ENCODE measurements at regions not wholly inside any gene's neighbourhood (a gene's known extent, or its start where the extent isn't known, plus 50 kb on each side); places are given as distances from the start of the nearest gene placed in this dataset.

DNA sequence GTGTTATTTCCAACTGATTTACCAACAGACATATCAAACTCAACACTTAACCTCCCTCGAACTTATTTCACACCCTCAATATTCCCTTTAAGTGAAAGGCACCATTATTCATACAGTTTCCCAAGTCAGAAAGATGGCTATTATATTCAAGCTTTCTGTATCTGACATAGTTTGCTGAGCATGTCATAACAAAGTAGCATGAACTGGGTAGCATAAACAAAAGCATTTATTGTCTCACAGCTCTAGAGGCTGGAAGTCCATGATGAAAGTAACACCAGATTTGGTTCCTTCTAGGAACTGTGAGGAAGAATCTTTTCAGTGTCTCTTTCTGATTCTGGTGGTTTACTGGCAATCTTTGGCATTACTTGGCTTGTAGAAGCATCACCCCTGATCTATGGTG, 1388.6 kb downstream of the TECRL start:
- TF ChIP-seq, protein P1, sequence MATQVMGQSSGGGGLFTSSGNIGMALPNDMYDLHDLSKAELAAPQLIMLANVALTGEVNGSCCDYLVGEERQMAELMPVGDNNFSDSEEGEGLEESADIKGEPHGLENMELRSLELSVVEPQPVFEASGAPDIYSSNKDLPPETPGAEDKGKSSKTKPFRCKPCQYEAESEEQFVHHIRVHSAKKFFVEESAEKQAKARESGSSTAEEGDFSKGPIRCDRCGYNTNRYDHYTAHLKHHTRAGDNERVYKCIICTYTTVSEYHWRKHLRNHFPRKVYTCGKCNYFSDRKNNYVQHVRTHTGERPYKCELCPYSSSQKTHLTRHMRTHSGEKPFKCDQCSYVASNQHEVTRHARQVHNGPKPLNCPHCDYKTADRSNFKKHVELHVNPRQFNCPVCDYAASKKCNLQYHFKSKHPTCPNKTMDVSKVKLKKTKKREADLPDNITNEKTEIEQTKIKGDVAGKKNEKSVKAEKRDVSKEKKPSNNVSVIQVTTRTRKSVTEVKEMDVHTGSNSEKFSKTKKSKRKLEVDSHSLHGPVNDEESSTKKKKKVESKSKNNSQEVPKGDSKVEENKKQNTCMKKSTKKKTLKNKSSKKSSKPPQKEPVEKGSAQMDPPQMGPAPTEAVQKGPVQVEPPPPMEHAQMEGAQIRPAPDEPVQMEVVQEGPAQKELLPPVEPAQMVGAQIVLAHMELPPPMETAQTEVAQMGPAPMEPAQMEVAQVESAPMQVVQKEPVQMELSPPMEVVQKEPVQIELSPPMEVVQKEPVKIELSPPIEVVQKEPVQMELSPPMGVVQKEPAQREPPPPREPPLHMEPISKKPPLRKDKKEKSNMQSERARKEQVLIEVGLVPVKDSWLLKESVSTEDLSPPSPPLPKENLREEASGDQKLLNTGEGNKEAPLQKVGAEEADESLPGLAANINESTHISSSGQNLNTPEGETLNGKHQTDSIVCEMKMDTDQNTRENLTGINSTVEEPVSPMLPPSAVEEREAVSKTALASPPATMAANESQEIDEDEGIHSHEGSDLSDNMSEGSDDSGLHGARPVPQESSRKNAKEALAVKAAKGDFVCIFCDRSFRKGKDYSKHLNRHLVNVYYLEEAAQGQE (IDR thresholded peaks at IDR 0.05; ENCODE audit: low read depth, low read length) = no peak
- TF ChIP-seq TCF12 (IDR thresholded peaks at IDR 0.05) (no peak), YY1 (IDR thresholded peaks at IDR 0.05; ENCODE audit: low read depth) (no peak), MEF2A (IDR thresholded peaks at IDR 0.05; ENCODE audit: borderline replicate concordance, low read depth) (no peak), EP300 (IDR thresholded peaks at IDR 0.05; ENCODE audit: borderline replicate concordance in 1 of 2, low read depth in 1 of 2, low read length in 1 of 2) (no peak), FOXM1 (IDR thresholded peaks at IDR 0.05; ENCODE audit: low read depth) (no peak), GABPA (IDR thresholded peaks at IDR 0.05; ENCODE audit: low read depth) (no peak), GATA2 (CRISPR knock-in tag; IDR thresholded peaks at IDR 0.05) (no peak), CHD2 (IDR thresholded peaks at IDR 0.05; ENCODE audit: low read length, partially characterized antibody) (no peak)
- TF ChIP-seq, protein P2, sequence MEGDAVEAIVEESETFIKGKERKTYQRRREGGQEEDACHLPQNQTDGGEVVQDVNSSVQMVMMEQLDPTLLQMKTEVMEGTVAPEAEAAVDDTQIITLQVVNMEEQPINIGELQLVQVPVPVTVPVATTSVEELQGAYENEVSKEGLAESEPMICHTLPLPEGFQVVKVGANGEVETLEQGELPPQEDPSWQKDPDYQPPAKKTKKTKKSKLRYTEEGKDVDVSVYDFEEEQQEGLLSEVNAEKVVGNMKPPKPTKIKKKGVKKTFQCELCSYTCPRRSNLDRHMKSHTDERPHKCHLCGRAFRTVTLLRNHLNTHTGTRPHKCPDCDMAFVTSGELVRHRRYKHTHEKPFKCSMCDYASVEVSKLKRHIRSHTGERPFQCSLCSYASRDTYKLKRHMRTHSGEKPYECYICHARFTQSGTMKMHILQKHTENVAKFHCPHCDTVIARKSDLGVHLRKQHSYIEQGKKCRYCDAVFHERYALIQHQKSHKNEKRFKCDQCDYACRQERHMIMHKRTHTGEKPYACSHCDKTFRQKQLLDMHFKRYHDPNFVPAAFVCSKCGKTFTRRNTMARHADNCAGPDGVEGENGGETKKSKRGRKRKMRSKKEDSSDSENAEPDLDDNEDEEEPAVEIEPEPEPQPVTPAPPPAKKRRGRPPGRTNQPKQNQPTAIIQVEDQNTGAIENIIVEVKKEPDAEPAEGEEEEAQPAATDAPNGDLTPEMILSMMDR (IDR thresholded peaks at IDR 0.05) = no peak
- TF ChIP-seq, protein P3, sequence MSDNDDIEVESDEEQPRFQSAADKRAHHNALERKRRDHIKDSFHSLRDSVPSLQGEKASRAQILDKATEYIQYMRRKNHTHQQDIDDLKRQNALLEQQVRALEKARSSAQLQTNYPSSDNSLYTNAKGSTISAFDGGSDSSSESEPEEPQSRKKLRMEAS (IDR thresholded peaks at IDR 0.05; ENCODE audit: low read depth) = no peak
